Keratinocyte (primary cell): ENCODE measurements at regions not wholly inside any gene's neighbourhood (a gene's known extent, or its start where the extent isn't known, plus 50 kb on each side); places are given as distances from the start of the nearest gene placed in this dataset.

Source experiments
- DNase-seq: peaks from one replicate; pipeline ENCODE4 v3.0.0-alpha.2; 2011; ENCODE audit warnings: low read depth, missing footprints, low spot score
- FAIRE-seq: peaks from 2 replicates; lab custom pipeline; 2011; peaks lifted over from hg19 to GRCh38; lab: Jason Lieb, UNC
- H2AFZ ChIP-seq: 2 replicates; pipeline ENCODE4 v1.6.0; 2012; ENCODE audit warnings: low read length, control low read depth, inconsistent platforms; ENCODE audit not compliant: control insufficient read depth
- H3K27ac ChIP-seq: 2 replicates; pipeline ENCODE4 v1.5.1; 2011; ENCODE audit warnings: low read length; ENCODE audit not compliant: control insufficient read depth, insufficient read depth
- H3K27me3 ChIP-seq: 3 replicates; pipeline ENCODE4 v1.6.0; 2011; ENCODE audit warnings: low read length; ENCODE audit not compliant: control insufficient read depth, insufficient read depth; ENCODE audit errors: extremely low read depth
- H3K36me3 ChIP-seq, 2 experiments: 2 replicates in 1 of 2; 3 replicates in 1 of 2; pipeline ENCODE4 v1.5.1; 2011; ENCODE audit warnings: low read length in 2 of 2, mild to moderate bottlenecking in 1 of 2; ENCODE audit not compliant: control insufficient read depth in 2 of 2, insufficient read depth in 2 of 2; ENCODE audit errors: extremely low read depth in 1 of 2
- H3K4me1 ChIP-seq: 3 replicates; pipeline ENCODE4 v1.5.1; 2011; ENCODE audit warnings: low read length; ENCODE audit not compliant: control insufficient read depth, insufficient read depth; ENCODE audit errors: extremely low read depth
- H3K4me2 ChIP-seq: 3 replicates; pipeline ENCODE4 v1.6.0; 2011; ENCODE audit warnings: low read depth, low read length; ENCODE audit not compliant: control insufficient read depth, insufficient read depth; ENCODE audit errors: extremely low read depth
- H3K4me3 ChIP-seq, 3 experiments: fragments of 200-600 bp in 1 of 3; sonication (generic) in 1 of 3; 2 replicates in 2 of 3; 3 replicates in 1 of 3; pipeline ENCODE4 v1.5.1; 2011 to 2016; ENCODE audit warnings: low read length in 3 of 3, mild to moderate bottlenecking in 3 of 3, control low read depth in 2 of 3, inconsistent platforms in 1 of 3, low read depth in 1 of 3, mixed read lengths in 1 of 3, mixed run types in 1 of 3, moderate library complexity in 1 of 3; ENCODE audit not compliant: control insufficient read depth in 2 of 3, insufficient read depth in 2 of 3; ENCODE audit errors: extremely low read depth in 1 of 3
- H3K79me2 ChIP-seq: 2 replicates; pipeline ENCODE4 v1.6.0; 2012; ENCODE audit warnings: low read length; ENCODE audit not compliant: control insufficient read depth, insufficient read depth
- H3K9ac ChIP-seq: 3 replicates; pipeline ENCODE4 v1.6.0; 2011; ENCODE audit warnings: low read length; ENCODE audit not compliant: control insufficient read depth, insufficient read depth; ENCODE audit errors: extremely low read depth
- H3K9me1 ChIP-seq: 3 replicates; pipeline ENCODE4 v1.6.0; 2011; ENCODE audit warnings: low read length; ENCODE audit not compliant: control insufficient read depth, insufficient read depth; ENCODE audit errors: extremely low read depth
- H3K9me3 ChIP-seq: 2 replicates; pipeline ENCODE4 v1.5.1; 2012; ENCODE audit warnings: low read depth, low read length; ENCODE audit not compliant: control insufficient read depth
- H4K20me1 ChIP-seq: 3 replicates; pipeline ENCODE4 v1.6.0; 2011; ENCODE audit warnings: low read length; ENCODE audit not compliant: control insufficient read depth, insufficient read depth; ENCODE audit errors: extremely low read depth
- EZH2 ChIP-seq: IDR thresholded peaks from one replicate; pipeline ENCODE4 v1.6.1; 2012; ENCODE audit warnings: inconsistent platforms, mild to moderate bottlenecking, low read length, moderate library complexity
- dilution Hi-C: fragments of 300-500 bp; cut with MboI; formaldehyde crosslinking; loops from one replicate; pipeline ENCODE4 v1.7.0; 2020; ENCODE audit warnings: low sequenced_read_pairs; ENCODE audit not compliant: extremely low pct_ligation_motif_present
- TF ChIP-seq, protein P1 (sequence below), 3 experiments: IDR thresholded peaks in 1 of 3; conservative IDR thresholded peaks in 1 of 3; optimal IDR thresholded peaks in 1 of 3; 2 replicates in 2 of 3; 3 replicates in 1 of 3; pipeline versions ENCODE3 to v1.5.1; 2011; ENCODE audit warnings: low read length in 3 of 3, mild to moderate bottlenecking in 3 of 3, moderate library complexity in 2 of 3, control low read depth in 1 of 3, inconsistent platforms in 1 of 3; ENCODE audit not compliant: insufficient read depth in 2 of 3; ENCODE audit errors: extremely low read depth in 1 of 3

DNA sequence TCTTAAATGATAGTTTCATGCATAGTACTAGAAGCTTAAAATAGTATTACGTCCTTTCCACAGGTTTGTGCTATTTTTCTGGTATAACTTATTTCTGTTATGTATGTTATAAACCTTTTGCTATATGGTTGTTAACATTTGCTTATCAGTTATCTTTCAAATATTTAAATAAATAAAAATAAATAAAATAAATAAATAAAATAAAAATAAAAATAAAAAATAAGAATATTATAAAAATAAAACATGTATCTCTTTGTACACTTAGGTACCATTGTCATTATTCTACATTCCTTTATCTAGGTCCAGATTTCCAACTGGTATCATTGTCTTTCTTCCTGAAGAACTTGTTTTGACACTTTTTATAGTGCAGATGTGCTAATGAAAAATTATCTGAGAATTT lies 1310.4 kb upstream of the SLC10A2 start:
- Histone ChIP-seq H4K20me1 (no peaks in the 10 kb centered on the region), H3K9me1 (no peaks in the 10 kb centered on the region), H3K4me3 (no peak overlapping the region), H2AFZ (no peak overlapping the region), H3K4me2 (no peak overlapping the region), H3K9ac (no peak overlapping the region), H3K79me2 (no peaks in the 10 kb centered on the region), H3K9me3 (no peaks in the 10 kb centered on the region), H3K4me1 (no peaks in the 10 kb centered on the region), H3K36me3 (no peaks in the 10 kb centered on the region), H3K27me3 (no peaks in the 10 kb centered on the region), H3K27ac (no peak overlapping the region)
- dilution Hi-C loops = no loop called here
- TF ChIP-seq, protein P1, sequence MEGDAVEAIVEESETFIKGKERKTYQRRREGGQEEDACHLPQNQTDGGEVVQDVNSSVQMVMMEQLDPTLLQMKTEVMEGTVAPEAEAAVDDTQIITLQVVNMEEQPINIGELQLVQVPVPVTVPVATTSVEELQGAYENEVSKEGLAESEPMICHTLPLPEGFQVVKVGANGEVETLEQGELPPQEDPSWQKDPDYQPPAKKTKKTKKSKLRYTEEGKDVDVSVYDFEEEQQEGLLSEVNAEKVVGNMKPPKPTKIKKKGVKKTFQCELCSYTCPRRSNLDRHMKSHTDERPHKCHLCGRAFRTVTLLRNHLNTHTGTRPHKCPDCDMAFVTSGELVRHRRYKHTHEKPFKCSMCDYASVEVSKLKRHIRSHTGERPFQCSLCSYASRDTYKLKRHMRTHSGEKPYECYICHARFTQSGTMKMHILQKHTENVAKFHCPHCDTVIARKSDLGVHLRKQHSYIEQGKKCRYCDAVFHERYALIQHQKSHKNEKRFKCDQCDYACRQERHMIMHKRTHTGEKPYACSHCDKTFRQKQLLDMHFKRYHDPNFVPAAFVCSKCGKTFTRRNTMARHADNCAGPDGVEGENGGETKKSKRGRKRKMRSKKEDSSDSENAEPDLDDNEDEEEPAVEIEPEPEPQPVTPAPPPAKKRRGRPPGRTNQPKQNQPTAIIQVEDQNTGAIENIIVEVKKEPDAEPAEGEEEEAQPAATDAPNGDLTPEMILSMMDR (optimal IDR thresholded peaks at IDR 0.05 in 1 of 3, IDR thresholded peaks at IDR 0.05 in 1 of 3, conservative IDR thresholded peaks at IDR 0.05 in 1 of 3; ENCODE audit: extremely low read depth in 1 of 3, insufficient read depth in 2 of 3, low read length in 3 of 3) = no peak
- no peak for TF ChIP-seq EZH2
- DNase-seq (no peak), FAIRE-seq (no peak)

DNA sequence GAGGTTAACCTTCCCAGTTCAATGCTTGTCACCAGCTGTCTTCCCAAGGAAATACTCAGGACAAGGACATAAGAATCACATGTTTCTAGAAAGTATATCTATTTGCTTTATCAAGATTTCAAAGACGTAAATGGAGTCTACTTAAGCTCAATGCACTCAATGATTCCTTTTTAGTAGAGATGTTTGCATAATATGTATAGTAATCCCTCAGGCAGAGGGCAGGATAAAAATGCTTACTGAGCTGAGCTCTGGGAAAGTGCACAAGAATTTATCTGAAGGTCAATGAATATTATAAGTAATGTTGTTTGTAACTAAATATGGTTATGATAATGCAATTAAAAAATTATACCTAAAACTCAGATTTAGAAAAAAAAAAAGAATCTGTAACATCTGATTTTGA lies 1309.4 kb upstream of the SLC10A2 start:
- Histone ChIP-seq H3K9me3 (no peaks in the 10 kb centered on the region), H3K27ac (no peak overlapping the region), H4K20me1 (no peaks in the 10 kb centered on the region), H2AFZ (no peak overlapping the region), H3K9ac (no peak overlapping the region), H3K36me3 (no peaks in the 10 kb centered on the region), H3K27me3 (no peaks in the 10 kb centered on the region), H3K4me2 (no peak overlapping the region), H3K4me3 (no peak overlapping the region), H3K79me2 (no peaks in the 10 kb centered on the region), H3K9me1 (no peaks in the 10 kb centered on the region), H3K4me1 (no peaks in the 10 kb centered on the region)
- DNase-seq = no peak
- dilution Hi-C loops = no loop called here
- TF ChIP-seq, protein P1 (optimal IDR thresholded peaks at IDR 0.05 in 1 of 3, IDR thresholded peaks at IDR 0.05 in 1 of 3, conservative IDR thresholded peaks at IDR 0.05 in 1 of 3; ENCODE audit: extremely low read depth in 1 of 3, insufficient read depth in 2 of 3, low read length in 3 of 3) = no peak
- TF ChIP-seq EZH2 = no peak
- FAIRE-seq = no peak
